ENCODE measurements at regions not wholly inside any gene's neighbourhood (a gene's known extent, or its start where the extent isn't known, plus 50 kb on each side); places are given as distances from the start of the nearest gene placed in this dataset.

GRCh38 chr9:95732802-95733688 is 142.4 kb upstream of the ERCC6L2 start:
- Histone ChIP-seq H3K36me3 (ENCODE audit: control insufficient read depth, insufficient read depth, low read length) (no peaks in the 10 kb centered on the region), H3K27me3 (ENCODE audit: control insufficient read depth, insufficient read depth, low read length) (no peaks in the 10 kb centered on the region), H3K4me3 (ENCODE audit: low read depth, low read length) (no peak overlapping the region), H3K27ac (ENCODE audit: low read depth, low read length) (no peak overlapping the region), H3K4me1 (ENCODE audit: control insufficient read depth, insufficient read depth, low read length) (no peaks in the 10 kb centered on the region), H3K9ac (ENCODE audit: low read depth, low read length) (no peak overlapping the region), H3K9me3 (ENCODE audit: control insufficient read depth, insufficient read depth, low read length) (no peaks in the 10 kb centered on the region)

DNA sequence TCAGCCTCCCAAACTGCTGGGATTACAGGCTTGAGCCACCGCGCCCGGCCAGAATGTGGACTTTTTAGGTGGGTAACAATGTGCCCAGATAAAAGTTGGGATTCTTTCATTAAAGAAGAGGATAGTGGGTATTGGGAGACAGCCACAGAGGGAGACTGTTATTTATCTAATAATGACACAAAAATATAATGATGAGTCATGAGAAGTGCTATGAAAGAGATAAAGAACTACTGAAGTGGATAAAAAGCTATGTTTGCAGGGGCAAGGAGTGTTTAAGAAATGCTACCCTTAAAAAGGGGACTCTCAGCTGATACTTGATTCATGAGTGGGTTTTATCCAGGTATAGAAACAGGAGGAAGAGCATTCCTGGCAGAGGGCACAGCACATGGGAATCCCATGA is 143.6 kb upstream of the ERCC6L2 start:
- no peaks in the 10 kb centered on the region for H3K9me3 ChIP-seq (ENCODE audit: control insufficient read depth, insufficient read depth, low read length)
- no peak overlapping the region for H3K4me3 ChIP-seq (ENCODE audit: low read depth, low read length)
- no peak overlapping the region for H3K27ac ChIP-seq (ENCODE audit: low read depth, low read length)
- H3K36me3 ChIP-seq (ENCODE audit: control insufficient read depth, insufficient read depth, low read length) = no peaks in the 10 kb centered on the region
- no peak overlapping the region for H3K9ac ChIP-seq (ENCODE audit: low read depth, low read length)
- no peaks in the 10 kb centered on the region for H3K4me1 ChIP-seq (ENCODE audit: control insufficient read depth, insufficient read depth, low read length)
- H3K27me3 ChIP-seq (ENCODE audit: control insufficient read depth, insufficient read depth, low read length) = no peaks in the 10 kb centered on the region

GRCh38 chr9:95729669-95730368 is 145.7 kb upstream of the ERCC6L2 start:
- Histone ChIP-seq H3K36me3 (ENCODE audit: control insufficient read depth, insufficient read depth, low read length) (no peaks in the 10 kb centered on the region), H3K27ac (ENCODE audit: low read depth, low read length) (no peak overlapping the region), H3K4me1 (ENCODE audit: control insufficient read depth, insufficient read depth, low read length) (no peaks in the 10 kb centered on the region), H3K27me3 (ENCODE audit: control insufficient read depth, insufficient read depth, low read length) (no peaks in the 10 kb centered on the region), H3K9ac (ENCODE audit: low read depth, low read length) (no peak overlapping the region), H3K9me3 (ENCODE audit: control insufficient read depth, insufficient read depth, low read length) (no peaks in the 10 kb centered on the region), H3K4me3 (ENCODE audit: low read depth, low read length) (no peak overlapping the region)

DNA sequence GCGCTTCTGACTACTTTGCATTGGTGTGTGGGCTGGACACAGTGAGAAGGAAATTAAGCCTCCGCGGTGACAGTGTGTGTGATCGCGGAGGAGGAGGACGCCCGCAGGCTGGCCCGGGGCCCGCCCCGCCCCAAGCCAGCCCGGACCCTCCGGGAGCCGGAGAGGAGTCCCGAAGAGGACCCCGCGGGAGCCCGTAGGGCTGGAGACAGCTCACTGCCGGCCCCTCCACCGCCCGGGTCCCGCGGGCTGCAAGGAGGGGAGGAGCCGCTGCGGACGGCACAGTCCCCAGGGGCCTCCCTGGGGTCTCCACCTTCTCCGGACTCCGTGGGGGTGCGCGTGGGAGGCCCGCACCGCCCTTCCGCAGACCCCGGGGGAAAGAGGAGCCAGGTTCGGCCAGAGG is 146.4 kb upstream of the ERCC6L2 start:
- H3K9me3 ChIP-seq (ENCODE audit: control insufficient read depth, insufficient read depth, low read length) = no peaks in the 10 kb centered on the region
- H3K27me3 ChIP-seq (ENCODE audit: control insufficient read depth, insufficient read depth, low read length) = no peaks in the 10 kb centered on the region

GRCh38 chr9:95727947-95728520 is 147.5 kb upstream of the ERCC6L2 start:
- H3K9me3 ChIP-seq (ENCODE audit: control insufficient read depth, insufficient read depth, low read length) = no peaks in the 10 kb centered on the region
- H3K27me3 ChIP-seq (ENCODE audit: control insufficient read depth, insufficient read depth, low read length) = no peaks in the 10 kb centered on the region
- no peaks in the 10 kb centered on the region for H3K4me1 ChIP-seq (ENCODE audit: control insufficient read depth, insufficient read depth, low read length)
- no peak overlapping the region for H3K27ac ChIP-seq (ENCODE audit: low read depth, low read length)
- H3K36me3 ChIP-seq (ENCODE audit: control insufficient read depth, insufficient read depth, low read length) = no peaks in the 10 kb centered on the region
- H3K4me3 ChIP-seq (ENCODE audit: low read depth, low read length) = no peak overlapping the region
- H3K9ac ChIP-seq (ENCODE audit: low read depth, low read length) = no peak overlapping the region

More for the DNA sequence above, 146.4 kb upstream of the ERCC6L2 start:
- Histone ChIP-seq H3K27ac (ENCODE audit: low read depth, low read length) (no peak overlapping the region), H3K4me3 (ENCODE audit: low read depth, low read length) (no peak overlapping the region), H3K9ac (ENCODE audit: low read depth, low read length) (no peak overlapping the region), H3K4me1 (ENCODE audit: control insufficient read depth, insufficient read depth, low read length) (no peaks in the 10 kb centered on the region), H3K36me3 (ENCODE audit: control insufficient read depth, insufficient read depth, low read length) (no peaks in the 10 kb centered on the region)

GRCh38 chr9:95726756-95727155 is 148.7 kb upstream of the ERCC6L2 start:
- H3K4me3 ChIP-seq (ENCODE audit: low read depth, low read length) = no peak overlapping the region
- H3K9ac ChIP-seq (ENCODE audit: low read depth, low read length) = no peak overlapping the region
- no peaks in the 10 kb centered on the region for H3K36me3 ChIP-seq (ENCODE audit: control insufficient read depth, insufficient read depth, low read length)
- H3K9me3 ChIP-seq (ENCODE audit: control insufficient read depth, insufficient read depth, low read length) = no peaks in the 10 kb centered on the region
- no peaks in the 10 kb centered on the region for H3K4me1 ChIP-seq (ENCODE audit: control insufficient read depth, insufficient read depth, low read length)
- no peaks in the 10 kb centered on the region for H3K27me3 ChIP-seq (ENCODE audit: control insufficient read depth, insufficient read depth, low read length)
- no peak overlapping the region for H3K27ac ChIP-seq (ENCODE audit: low read depth, low read length)

GRCh38 chr9:95725045-95725444 is 150.4 kb upstream of the ERCC6L2 start:
- H3K4me1 ChIP-seq (ENCODE audit: control insufficient read depth, insufficient read depth, low read length) = no peaks in the 10 kb centered on the region
- no peaks in the 10 kb centered on the region for H3K27me3 ChIP-seq (ENCODE audit: control insufficient read depth, insufficient read depth, low read length)
- no peak overlapping the region for H3K27ac ChIP-seq (ENCODE audit: low read depth, low read length)
- H3K9me3 ChIP-seq (ENCODE audit: control insufficient read depth, insufficient read depth, low read length) = no peaks in the 10 kb centered on the region
- no peaks in the 10 kb centered on the region for H3K36me3 ChIP-seq (ENCODE audit: control insufficient read depth, insufficient read depth, low read length)
- no peak overlapping the region for H3K4me3 ChIP-seq (ENCODE audit: low read depth, low read length)
- no peak overlapping the region for H3K9ac ChIP-seq (ENCODE audit: low read depth, low read length)

DNA sequence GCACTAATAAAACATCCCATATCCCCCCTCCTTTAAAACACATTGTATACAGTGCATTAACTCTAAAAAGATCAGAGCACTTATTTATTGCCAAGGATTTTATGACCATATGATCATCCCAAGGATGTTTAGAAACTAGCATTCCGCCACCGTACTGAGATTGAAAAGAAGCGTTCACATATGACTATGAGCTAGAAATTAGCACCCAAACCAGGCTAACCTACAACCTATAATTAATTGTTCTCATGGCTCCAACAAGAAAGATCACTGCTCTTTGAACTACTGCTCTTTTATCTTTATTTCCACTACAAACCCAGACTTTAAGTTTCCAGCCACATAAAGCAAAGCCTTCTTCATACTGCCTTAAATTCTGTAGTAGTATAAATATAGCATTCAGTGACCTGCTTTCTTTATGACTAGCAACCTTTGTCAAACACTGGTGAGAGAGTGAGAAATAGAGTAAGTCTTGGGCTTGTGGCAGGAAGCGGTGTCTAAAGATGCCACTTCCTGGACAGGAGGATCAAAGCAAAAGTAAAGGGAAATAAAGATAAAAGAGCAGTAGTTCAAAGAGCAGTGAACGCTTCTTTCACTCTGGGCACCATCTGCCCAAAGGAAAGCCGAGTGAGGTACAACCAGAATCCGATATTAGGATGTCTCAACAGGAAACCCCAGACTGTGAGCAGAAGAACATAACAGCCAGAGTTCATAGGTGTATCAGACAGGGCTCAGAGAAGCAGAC is 151.1 kb upstream of the ERCC6L2 start:
- H3K9me3 ChIP-seq (ENCODE audit: control insufficient read depth, insufficient read depth, low read length) = no peaks in the 10 kb centered on the region
- no peaks in the 10 kb centered on the region for H3K4me1 ChIP-seq (ENCODE audit: control insufficient read depth, insufficient read depth, low read length)
- no peak overlapping the region for H3K27ac ChIP-seq (ENCODE audit: low read depth, low read length)
- no peak overlapping the region for H3K4me3 ChIP-seq (ENCODE audit: low read depth, low read length)
- H3K27me3 ChIP-seq (ENCODE audit: control insufficient read depth, insufficient read depth, low read length) = no peaks in the 10 kb centered on the region
- no peak overlapping the region for H3K9ac ChIP-seq (ENCODE audit: low read depth, low read length)
- no peaks in the 10 kb centered on the region for H3K36me3 ChIP-seq (ENCODE audit: control insufficient read depth, insufficient read depth, low read length)

DNA sequence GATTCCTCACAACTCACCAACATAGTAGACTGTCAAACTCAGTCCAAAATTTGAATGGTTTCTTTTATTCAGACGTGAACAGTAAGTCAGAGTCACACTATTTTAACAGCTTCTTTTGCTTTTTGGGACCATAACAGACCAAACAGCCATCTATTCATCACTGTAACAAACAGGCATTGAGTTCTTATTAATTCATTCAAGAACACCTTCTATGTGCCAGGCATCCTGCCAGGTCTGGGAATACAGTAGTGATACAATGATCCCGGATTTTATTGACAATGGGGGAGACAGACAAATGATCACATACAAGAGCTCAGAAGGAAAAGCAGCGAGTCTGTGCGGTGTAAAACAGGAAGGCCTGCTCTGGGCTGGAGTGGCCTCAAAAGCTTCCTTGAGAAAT is 153.3 kb upstream of the ERCC6L2 start:
- Histone ChIP-seq H3K4me3 (ENCODE audit: low read depth, low read length) (no peak overlapping the region), H3K9me3 (ENCODE audit: control insufficient read depth, insufficient read depth, low read length) (peaks cover 3% of the 10 kb centered on the region; the same call in 1 of the 2 replicates), H3K9ac (ENCODE audit: low read depth, low read length) (no peak overlapping the region), H3K27me3 (ENCODE audit: control insufficient read depth, insufficient read depth, low read length) (no peaks in the 10 kb centered on the region), H3K4me1 (ENCODE audit: control insufficient read depth, insufficient read depth, low read length) (no peaks in the 10 kb centered on the region), H3K36me3 (ENCODE audit: control insufficient read depth, insufficient read depth, low read length) (no peaks in the 10 kb centered on the region), H3K27ac (ENCODE audit: low read depth, low read length) (no peak overlapping the region)

DNA sequence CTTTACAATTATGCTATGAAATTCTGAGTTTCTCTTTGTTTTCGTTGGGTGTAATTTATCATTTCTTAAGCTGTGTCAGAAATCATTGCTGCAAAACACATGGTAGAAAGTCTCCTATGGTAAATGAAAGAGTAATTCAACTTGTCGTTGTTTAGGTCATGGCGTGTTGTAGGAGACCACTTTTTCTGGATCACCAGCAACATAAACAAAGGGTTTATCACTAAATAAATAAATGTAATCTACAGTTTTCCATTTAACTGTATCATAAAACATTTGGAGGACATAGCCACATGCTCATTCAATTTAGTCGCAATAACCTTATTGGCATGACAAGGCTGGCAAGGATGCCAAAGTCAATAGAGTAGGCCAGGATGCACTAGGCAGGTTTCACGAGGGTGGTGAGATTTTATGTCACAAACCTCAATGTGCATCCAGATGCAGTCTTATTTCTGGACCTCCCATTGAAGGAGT is 154.4 kb upstream of the ERCC6L2 start:
- H3K9ac ChIP-seq (ENCODE audit: low read depth, low read length) = no peak overlapping the region
- no peaks in the 10 kb centered on the region for H3K4me1 ChIP-seq (ENCODE audit: control insufficient read depth, insufficient read depth, low read length)
- no peak overlapping the region for H3K4me3 ChIP-seq (ENCODE audit: low read depth, low read length)
- H3K9me3 ChIP-seq (ENCODE audit: control insufficient read depth, insufficient read depth, low read length) = peaks cover 3% of the 10 kb centered on the region; the same call in 1 of the 2 replicates
- H3K27me3 ChIP-seq (ENCODE audit: control insufficient read depth, insufficient read depth, low read length) = no peaks in the 10 kb centered on the region
- no peaks in the 10 kb centered on the region for H3K36me3 ChIP-seq (ENCODE audit: control insufficient read depth, insufficient read depth, low read length)
- no peak overlapping the region for H3K27ac ChIP-seq (ENCODE audit: low read depth, low read length)

All from HUES48 (cell line).